HS-27A (cell line): ENCODE measurements at regions not wholly inside any gene's neighbourhood (a gene's known extent, or its start where the extent isn't known, plus 50 kb on each side); places are given as distances from the start of the nearest gene placed in this dataset.
"Not testable (repeated sequence)": the region's sequence is repeated elsewhere in the genome, so short reads cannot be mapped to it uniquely, and the experiment has no call there.

Source experiments
- DNase-seq: peaks from one replicate; pipeline ENCODE4 v3.0.0-alpha.2; 2012; ENCODE audit warnings: low read depth, missing footprints

- DNase-seq: not testable (repeated sequence)
Observed at GRCh38 chr10:93127642-93128215, 54.0 kb downstream of the CYP26A1 start.

GRCh38 chr10:93131986-93132385 is 58.3 kb downstream of the CYP26A1 start:
- no peak for DNase-seq

DNA sequence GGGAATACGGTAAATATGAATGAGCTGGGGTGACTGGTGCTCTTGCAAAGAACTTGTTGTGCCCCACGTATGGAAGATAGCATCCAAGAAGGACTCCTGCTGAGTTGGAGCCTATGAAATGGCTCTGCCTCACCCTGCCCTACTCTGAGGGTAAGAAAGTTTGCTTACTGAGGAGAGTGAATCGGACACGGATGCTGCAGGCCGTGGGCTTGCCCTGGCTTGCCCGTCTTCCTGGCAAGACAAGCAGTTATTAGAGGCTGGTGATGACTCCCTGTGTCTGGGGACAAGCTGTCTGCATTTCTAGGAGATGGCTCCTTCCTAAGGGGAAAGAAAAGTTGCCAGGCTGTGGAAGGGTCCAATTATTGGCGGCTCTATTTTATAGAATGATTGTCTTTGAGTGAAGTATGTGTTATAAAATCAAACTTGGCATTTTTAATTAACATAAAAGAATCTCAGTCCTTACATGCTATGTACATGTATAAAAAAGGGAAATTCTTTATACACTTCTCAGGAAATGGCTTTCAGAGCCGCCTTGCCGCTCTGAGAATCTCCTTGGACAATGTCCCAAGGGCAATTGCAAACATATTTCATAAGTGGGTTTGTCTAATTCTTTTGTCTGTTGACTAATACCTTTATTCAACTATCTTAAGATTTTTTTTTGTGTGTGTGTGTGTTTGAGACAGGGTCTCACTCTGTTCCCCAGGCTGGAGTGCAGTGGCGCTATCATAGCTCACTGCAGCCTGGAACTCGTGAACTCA is 64.6 kb downstream of the CYP26A1 start:
- no peak for DNase-seq

DNA sequence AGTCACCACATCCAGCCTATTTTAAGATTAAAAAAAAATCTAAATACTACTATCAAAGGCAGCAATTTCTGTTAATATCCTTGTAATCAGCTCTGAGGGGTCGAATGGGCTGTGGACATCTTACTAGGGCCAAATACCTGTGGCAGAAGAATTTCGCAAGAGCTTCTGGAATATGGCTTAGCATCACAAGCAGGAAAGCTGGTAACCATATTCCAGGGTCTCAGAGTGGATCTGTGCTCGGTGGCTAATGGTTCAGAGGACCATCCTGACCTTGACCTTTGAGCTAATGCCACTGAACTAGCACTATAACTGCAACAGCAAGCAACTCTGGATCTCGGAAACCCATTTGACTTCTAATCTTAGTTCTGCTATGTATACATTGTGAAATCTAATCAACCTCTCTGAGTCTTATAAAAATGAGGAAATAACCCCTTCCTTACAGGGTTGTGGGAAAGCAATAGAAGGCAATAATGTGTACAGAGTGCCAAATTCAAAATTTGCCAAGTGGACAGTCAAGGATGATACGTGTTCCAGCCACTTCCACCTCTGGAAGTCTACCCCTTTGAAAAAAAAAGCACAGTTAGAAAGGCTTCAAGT is 65.5 kb downstream of the CYP26A1 start:
- DNase-seq: no peak

DNA sequence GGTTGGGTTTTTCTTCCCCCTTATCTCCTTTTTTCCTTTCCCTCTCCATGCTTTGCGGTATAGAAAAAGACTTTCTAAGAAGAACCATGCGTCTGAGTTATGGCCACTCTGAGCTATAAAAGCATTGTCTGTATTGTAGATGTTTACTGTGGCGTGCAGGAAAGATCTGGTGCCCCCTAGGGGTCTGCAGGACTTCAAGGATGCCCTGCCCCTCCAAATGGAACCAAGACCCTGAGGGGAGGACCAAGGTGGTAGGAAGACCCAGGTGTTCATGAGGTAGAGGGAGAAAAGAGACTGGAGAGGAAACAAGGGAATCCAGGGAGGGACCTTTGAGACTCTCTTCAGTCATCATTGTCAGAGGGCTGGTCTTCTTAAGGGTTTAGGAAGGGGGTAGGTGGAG is 68.8 kb downstream of the CYP26A1 start:
- DNase-seq: no peak

DNA sequence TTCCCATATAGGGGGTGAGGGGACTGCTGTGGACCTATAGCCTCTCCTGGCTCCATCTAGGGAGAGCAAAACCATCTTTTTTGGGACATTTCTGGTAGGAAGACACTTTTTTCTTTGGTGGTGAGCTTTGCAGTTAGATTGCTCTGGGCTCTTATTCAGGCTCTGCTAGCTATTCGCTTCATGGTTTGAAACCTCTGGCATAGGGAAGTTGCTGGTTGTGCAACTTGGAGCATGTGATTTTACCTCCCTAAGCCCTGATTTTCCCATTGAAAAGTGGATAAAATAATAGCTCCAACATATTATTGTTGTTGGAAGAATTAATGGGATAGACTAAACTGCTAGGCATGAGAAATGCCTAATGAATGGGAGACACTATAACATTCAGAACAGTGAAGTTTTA is 69.6 kb downstream of the CYP26A1 start:
- DNase-seq: no peak

- DNase-seq: no peak
Observed at GRCh38 chr10:93146336-93146735, 72.6 kb downstream of the CYP26A1 start.

DNA sequence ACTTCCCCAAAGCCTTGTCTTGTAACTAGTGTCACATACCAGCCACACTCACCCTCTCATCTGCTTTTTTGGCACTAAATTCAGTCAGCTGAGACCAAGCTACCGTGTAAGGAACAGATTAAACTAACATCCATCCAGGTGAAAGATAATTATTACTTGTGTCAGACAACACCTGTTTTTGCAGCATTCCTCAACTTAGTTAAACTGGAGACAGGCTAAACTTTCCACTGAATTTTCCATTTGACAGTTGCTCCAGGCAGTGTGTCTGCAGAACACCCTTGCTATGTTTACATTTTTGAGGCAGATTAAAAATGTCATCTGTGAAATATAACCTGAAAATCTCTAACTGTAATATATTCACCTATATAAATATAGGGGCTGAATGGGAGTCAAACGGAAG is 73.6 kb downstream of the CYP26A1 start:
- no peak for DNase-seq

DNA sequence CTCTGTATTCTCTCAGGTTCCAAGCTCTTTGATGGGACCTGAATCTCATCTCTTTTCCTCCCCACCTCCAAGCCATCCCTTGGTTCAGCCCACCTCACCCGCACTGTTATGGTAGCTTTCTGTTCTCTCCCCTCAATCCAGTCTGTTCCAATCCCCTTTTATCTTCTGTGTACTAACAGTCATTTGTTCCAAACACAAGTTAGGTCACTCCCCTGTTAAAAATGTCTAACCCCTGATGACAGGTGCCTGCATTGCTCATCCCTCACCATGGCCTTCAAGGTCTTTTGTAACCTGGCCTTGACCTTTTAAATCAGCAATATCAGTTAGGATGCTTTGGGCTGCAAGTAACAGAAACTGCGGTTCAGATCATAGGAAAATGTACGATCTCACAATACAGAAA is 74.8 kb downstream of the CYP26A1 start:
- no peak for DNase-seq

DNA sequence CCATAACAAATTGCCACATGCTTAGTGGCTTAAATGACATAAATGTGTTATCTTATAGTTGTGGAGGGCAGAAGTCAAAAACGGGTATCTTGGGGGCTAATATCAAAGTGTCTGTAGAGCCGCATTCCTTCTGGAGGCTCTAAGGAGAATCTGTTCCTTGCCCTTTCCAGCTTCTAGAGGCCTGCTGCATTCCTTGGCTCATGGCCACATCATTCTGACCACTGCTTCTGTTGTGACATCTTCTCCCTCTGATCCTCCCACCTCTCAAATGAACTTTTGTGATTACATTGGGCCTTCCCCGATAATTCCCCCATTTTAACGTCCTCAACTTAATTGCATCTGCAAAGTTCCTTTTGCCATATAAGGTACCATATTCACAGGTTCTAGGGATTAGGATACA is 76.1 kb downstream of the CYP26A1 start:
- no peak for DNase-seq

DNA sequence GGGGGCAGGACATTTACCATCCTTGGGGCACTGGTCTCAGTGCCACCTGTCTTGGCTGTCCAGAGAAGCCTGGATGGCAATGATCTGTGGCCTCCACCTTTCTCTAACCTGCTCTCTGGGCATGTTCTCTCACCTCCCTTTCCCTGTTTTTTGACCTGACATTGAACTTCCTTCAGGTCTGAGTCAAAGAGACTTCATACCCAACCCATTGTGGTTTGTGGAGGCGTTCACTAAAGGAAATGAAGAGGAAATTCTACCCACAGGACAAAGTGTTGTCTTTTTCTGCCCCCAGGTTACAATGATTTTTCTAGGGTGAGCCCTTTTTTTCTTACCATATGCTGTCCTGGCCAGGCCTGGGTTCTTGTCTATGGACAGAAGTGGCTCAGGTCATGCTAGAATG is 76.6 kb downstream of the CYP26A1 start:
- no peak for DNase-seq

GRCh38 chr10:93150990-93151547 is 77.4 kb downstream of the CYP26A1 start:
- DNase-seq: no peak

DNA sequence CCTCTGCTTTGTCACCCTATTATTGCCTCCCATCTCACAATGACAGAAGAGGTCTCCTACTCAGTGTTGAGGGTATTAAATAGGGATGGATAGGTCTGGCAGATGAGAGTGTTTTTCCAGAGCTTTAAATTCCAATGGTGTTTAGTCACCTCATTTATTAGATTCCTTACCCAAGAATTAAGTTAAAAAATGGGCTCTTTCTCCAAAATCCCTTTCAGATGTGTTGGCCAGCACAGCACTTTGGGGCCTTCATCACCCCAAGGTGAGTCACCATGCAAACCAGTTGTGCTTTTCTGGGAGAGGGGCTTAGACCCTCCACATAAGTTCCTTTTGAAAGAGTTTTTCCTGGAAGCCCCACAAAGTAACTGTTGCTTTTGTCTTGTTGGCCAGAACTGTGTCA is 78.4 kb downstream of the CYP26A1 start:
- DNase-seq: peak; percentile 50

- DNase-seq: no peak
Observed at GRCh38 chr10:93154531-93154930, 80.8 kb downstream of the CYP26A1 start.

- no peak for DNase-seq
Observed at GRCh38 chr10:93160140-93160539, 86.4 kb downstream of the CYP26A1 start.

GRCh38 chr10:93160829-93161228 is 87.1 kb downstream of the CYP26A1 start:
- DNase-seq: no peak

GRCh38 chr10:93165367-93165766 is 91.7 kb downstream of the CYP26A1 start:
- DNase-seq: no peak

- no peak for DNase-seq
Observed at GRCh38 chr10:93166134-93166533, 92.4 kb downstream of the CYP26A1 start.

DNA sequence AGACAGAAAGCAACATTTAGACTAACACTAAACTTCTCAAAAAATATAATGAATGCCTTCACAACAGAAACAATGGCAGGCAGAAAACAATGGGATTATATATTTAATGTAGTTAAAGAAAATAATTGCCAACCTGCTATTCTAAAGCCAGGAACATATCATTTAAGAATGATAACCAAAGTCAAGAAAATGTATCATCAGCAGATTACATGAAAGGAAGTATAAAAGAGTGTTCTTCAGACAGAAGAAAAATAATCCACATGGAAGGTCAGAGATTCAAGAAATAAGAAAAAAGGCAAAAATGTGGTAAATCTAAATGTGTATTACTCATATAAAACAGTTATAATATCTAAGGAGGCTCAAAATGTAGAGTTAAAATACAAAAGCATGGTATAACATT is 98.1 kb downstream of the CYP26A1 start:
- DNase-seq: no peak

DNA sequence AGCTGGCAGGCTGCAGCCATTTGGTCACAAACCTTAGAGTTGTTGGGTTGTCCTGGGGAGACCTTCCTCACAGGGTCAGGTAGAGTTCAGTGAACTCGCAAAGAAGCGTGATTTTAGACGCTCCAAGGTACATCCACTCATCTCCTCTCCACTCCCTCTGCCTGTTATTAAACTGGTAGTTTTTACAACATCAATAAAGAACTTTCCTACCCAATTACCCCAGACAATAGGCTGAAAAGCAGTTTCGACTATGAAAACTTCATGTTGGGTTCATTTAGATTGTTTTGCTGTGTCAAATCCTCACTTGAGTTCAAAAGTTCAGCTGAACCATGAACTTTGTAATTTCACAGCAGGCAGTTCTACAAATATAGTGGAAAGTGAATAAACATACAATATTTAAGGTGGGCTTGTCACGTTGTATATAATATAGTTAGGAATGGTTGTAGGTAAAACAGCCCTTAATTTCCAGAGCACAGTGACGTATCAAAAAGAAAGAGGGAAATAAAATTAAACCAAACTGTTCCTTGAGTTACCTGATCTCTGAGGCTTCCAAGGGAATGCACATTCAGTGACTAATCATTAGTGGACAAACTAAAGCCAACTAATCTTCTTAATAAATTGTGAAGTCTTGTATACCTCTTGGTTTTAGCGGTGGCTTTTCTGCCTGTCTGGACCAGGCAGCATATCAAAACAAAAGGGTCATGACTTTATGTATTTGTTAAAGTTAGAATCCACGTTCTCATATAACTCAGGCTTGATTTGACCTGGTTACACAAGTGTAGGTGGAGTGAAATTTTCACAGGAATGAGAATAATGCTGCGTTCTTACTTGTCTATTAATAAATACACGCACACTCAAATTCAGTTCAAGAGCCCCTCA is 100.5 kb downstream of the CYP26A1 start:
- no peak for DNase-seq

GRCh38 chr10:93175490-93175889 is 101.8 kb downstream of the CYP26A1 start:
- no peak for DNase-seq

DNA sequence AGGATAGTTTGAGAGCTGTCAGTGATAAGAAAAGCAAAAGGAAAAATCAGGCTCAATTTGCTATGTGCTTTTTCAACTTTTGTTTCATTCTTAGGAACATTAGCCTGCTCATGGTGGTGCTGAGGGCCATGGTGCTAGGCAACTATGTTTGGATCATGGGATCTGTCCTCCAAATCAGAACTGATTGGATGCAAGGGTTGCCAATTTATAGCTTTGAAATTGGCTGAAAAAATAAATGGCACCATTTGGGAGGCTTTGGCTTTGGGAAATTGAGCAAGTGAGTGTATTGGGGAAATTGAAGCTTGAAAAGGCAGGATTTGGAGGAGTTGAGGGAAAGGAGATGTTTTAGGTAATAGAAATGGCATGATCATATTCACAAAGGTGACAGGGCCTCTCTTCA is 103.8 kb downstream of the CYP26A1 start:
- no peak for DNase-seq
